ENCODE measurements at regions not wholly inside any gene's neighbourhood (a gene's known extent, or its start where the extent isn't known, plus 50 kb on each side); places are given as distances from the start of the nearest gene placed in this dataset.

DNA sequence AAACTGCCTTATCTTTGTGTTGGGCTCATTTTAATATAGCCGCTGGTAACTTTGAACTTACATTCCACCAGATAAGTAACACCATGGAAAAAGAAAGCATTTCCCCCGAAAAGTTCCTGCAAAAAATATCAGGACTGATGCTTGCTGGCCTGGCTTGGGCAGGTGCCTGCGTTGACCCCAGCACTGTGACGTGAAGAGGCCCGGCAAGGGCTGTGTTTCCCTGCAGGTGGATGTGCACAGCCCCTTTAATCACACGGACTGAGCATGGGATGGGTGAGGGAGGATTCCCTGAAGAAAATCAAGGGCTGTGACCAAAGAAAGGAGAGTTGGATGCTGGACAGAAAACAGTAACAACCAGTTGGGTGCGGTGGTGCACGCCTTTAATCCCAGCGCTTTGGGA, 138.2 kb downstream of the NSG2 start:
- H3K27ac ChIP-seq (ENCODE audit: low read length) = no peak overlapping the region
- no peaks in the 10 kb centered on the region for H3K9me3 ChIP-seq
- H3K36me3 ChIP-seq (ENCODE audit: control insufficient read depth in 2 of 2, extremely low read depth in 1 of 2, insufficient read depth in 1 of 2, low read length in 1 of 2) = no peaks in the 10 kb centered on the region
- ATAC-seq (replicated peaks in 1 of 4) = no peak
- ChIA-PET POLR2A (no interaction called here), CTCF (no interaction called here)
- Mint-ChIP-seq H3K4me3 (no peak overlapping the region), H3K36me3 (no peaks in the 10 kb centered on the region), H3K9me3 (no peaks in the 10 kb centered on the region), H3K4me1 (no peaks in the 10 kb centered on the region), H3K27ac (no peak overlapping the region), H3K27me3 (no peaks in the 10 kb centered on the region)
- 81% methylated on average over 5 of the region's 9 CpGs for WGBS (ENCODE audit: insufficient coverage)
- DNase-seq = no peak
- no peak overlapping the region for H3K4me3 ChIP-seq (ENCODE audit: control insufficient read depth in 1 of 2, extremely low read depth in 1 of 2, low read length in 1 of 2)
- peaks cover 0 to 3% of the 10 kb centered on the region in 2 experiments for H3K27me3 ChIP-seq (replicated peaks in 1 of 2; ENCODE audit: control insufficient read depth in 2 of 2, extremely low read depth in 1 of 2, insufficient read depth in 2 of 2, low read length in 1 of 2)
- H3K4me1 ChIP-seq (ENCODE audit: control insufficient read depth in 1 of 2, extremely low read depth in 1 of 2, insufficient read depth in 2 of 2, low read length in 2 of 2) = no peaks in the 10 kb centered on the region

DNA sequence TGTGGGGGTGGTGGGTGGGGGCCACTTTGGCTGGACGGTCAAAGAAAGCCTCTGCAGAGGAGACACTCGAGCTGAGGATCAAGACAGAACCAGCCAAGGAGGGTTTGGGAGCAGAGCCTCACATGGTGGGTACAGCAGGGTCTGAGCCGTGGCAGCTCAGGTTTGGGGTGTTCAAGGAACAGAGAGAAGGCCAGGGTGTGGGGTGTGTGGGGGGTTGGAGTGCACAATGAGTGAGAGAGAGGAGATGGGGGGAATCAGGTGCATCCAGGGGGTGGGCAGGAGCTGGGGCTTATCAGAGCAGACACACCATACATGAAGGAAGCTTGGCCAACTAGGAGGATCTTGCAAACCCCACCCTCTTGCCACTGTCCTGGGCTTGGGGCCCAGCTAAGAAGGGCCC, 140.0 kb downstream of the NSG2 start:
- no peak overlapping the region for H3K4me3 Mint-ChIP-seq
- DNase-seq (no peak), ATAC-seq (replicated peaks in 1 of 4) (no peak)
- Histone ChIP-seq H3K9me3 (no peaks in the 10 kb centered on the region), H3K27ac (ENCODE audit: low read length) (no peak overlapping the region), H3K4me1 (ENCODE audit: control insufficient read depth in 1 of 2, extremely low read depth in 1 of 2, insufficient read depth in 2 of 2, low read length in 2 of 2) (no peaks in the 10 kb centered on the region), H3K4me3 (ENCODE audit: control insufficient read depth in 1 of 2, extremely low read depth in 1 of 2, low read length in 1 of 2) (no peak overlapping the region), H3K36me3 (ENCODE audit: control insufficient read depth in 2 of 2, extremely low read depth in 1 of 2, insufficient read depth in 1 of 2, low read length in 1 of 2) (no peaks in the 10 kb centered on the region), H3K27me3 (replicated peaks in 1 of 2; ENCODE audit: control insufficient read depth in 2 of 2, extremely low read depth in 1 of 2, insufficient read depth in 2 of 2, low read length in 1 of 2) (peaks cover 0 to 7% of the 10 kb centered on the region in 2 experiments)
- 55% methylated on average over 3 of the region's 3 CpGs for WGBS (ENCODE audit: insufficient coverage)
- POLR2A ChIA-PET = no interaction called here
- CTCF ChIA-PET = no interaction called here
- no peaks in the 10 kb centered on the region for H3K4me1 Mint-ChIP-seq
- no peak overlapping the region for H3K27ac Mint-ChIP-seq
- H3K36me3 Mint-ChIP-seq = no peaks in the 10 kb centered on the region
- no peaks in the 10 kb centered on the region for H3K27me3 Mint-ChIP-seq
- H3K9me3 Mint-ChIP-seq = no peaks in the 10 kb centered on the region

DNA sequence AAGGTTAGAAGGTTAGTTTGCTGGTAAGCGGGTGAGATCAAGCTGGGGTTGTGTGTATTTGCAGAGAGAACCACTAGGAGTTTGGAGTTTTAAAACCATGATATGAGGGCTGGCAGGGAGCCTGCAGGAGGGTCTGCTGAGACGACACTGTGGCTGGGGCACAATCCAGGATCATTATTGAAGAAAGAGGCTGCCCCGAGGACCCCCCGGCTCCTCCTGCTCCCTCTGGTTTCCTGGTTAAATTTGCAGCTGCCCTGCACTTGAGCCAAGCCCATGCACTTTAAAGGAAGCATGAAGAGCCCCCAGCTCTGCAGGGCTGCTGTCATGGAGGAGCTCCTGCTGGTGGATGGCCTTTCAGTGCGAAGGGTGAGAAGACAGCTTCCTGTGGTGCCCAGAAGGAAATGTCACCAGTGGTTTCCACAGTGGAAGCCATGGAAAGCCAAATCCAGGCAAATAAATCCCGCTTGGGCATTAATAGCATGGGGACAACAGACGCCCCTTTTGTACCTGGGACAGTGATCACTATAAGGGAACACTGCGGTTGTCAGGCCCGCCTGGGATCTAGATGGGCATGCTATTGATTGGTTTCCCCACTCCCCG, 140.7 kb downstream of the NSG2 start:
- Mint-ChIP-seq H3K27me3 (no peaks in the 10 kb centered on the region), H3K9me3 (no peaks in the 10 kb centered on the region), H3K36me3 (no peaks in the 10 kb centered on the region), H3K4me1 (no peaks in the 10 kb centered on the region), H3K4me3 (no peak overlapping the region), H3K27ac (no peak overlapping the region)
- Histone ChIP-seq H3K4me1 (ENCODE audit: control insufficient read depth in 1 of 2, extremely low read depth in 1 of 2, insufficient read depth in 2 of 2, low read length in 2 of 2) (no peaks in the 10 kb centered on the region), H3K36me3 (ENCODE audit: control insufficient read depth in 2 of 2, extremely low read depth in 1 of 2, insufficient read depth in 1 of 2, low read length in 1 of 2) (no peaks in the 10 kb centered on the region), H3K27ac (ENCODE audit: low read length) (no peak overlapping the region), H3K27me3 (replicated peaks in 1 of 2; ENCODE audit: control insufficient read depth in 2 of 2, extremely low read depth in 1 of 2, insufficient read depth in 2 of 2, low read length in 1 of 2) (peaks cover 0 to 7% of the 10 kb centered on the region in 2 experiments), H3K4me3 (ENCODE audit: control insufficient read depth in 1 of 2, extremely low read depth in 1 of 2, low read length in 1 of 2) (no peak overlapping the region), H3K9me3 (no peaks in the 10 kb centered on the region)
- ChIA-PET CTCF (no interaction called here), POLR2A (no interaction called here)
- WGBS (ENCODE audit: insufficient coverage) = 83% methylated on average over 7 of the region's 10 CpGs
- no peak for DNase-seq
- ATAC-seq (replicated peaks in 1 of 4) = no peak

DNA sequence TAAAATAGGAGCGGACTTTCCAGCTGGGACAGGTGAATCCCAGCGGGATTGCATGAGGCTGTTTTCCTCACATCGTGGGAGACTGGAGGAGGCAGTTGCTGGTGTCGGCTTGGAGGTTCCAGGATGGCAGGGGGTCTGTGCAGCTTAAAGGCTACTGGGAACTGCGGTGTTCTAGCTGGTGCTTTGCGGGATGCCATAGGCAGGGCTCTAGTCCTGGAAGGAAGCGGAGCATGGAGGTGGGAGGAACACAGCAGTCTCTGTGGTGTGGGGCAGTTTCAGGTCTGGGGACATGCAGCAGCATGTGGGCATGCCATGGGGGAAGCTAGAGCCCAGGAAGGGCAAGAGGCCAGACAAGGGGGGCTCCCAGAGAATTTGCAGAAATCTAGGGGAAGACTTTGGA, 141.5 kb downstream of the NSG2 start:
- ATAC-seq (replicated peaks in 1 of 4) = no peak
- no peak for DNase-seq
- H3K27ac Mint-ChIP-seq = no peak overlapping the region
- Histone ChIP-seq H3K27ac (ENCODE audit: low read length) (no peak overlapping the region), H3K4me3 (ENCODE audit: control insufficient read depth in 1 of 2, extremely low read depth in 1 of 2, low read length in 1 of 2) (no peak overlapping the region), H3K4me1 (ENCODE audit: control insufficient read depth in 1 of 2, extremely low read depth in 1 of 2, insufficient read depth in 2 of 2, low read length in 2 of 2) (no peaks in the 10 kb centered on the region), H3K36me3 (ENCODE audit: control insufficient read depth in 2 of 2, extremely low read depth in 1 of 2, insufficient read depth in 1 of 2, low read length in 1 of 2) (no peaks in the 10 kb centered on the region), H3K27me3 (replicated peaks in 1 of 2; ENCODE audit: control insufficient read depth in 2 of 2, extremely low read depth in 1 of 2, insufficient read depth in 2 of 2, low read length in 1 of 2) (peaks cover 0 to 7% of the 10 kb centered on the region in 2 experiments), H3K9me3 (no peaks in the 10 kb centered on the region)
- CTCF ChIA-PET = no interaction called here
- peaks cover 0 to under 1% of the 10 kb centered on the region in 2 donors for H3K27me3 Mint-ChIP-seq
- no peaks in the 10 kb centered on the region for H3K9me3 Mint-ChIP-seq
- WGBS (ENCODE audit: insufficient coverage) = 74% methylated on average over 6 of the region's 7 CpGs
- H3K4me3 Mint-ChIP-seq = no peak overlapping the region
- H3K4me1 Mint-ChIP-seq = no peaks in the 10 kb centered on the region
- POLR2A ChIA-PET = no interaction called here
- no peaks in the 10 kb centered on the region for H3K36me3 Mint-ChIP-seq

DNA sequence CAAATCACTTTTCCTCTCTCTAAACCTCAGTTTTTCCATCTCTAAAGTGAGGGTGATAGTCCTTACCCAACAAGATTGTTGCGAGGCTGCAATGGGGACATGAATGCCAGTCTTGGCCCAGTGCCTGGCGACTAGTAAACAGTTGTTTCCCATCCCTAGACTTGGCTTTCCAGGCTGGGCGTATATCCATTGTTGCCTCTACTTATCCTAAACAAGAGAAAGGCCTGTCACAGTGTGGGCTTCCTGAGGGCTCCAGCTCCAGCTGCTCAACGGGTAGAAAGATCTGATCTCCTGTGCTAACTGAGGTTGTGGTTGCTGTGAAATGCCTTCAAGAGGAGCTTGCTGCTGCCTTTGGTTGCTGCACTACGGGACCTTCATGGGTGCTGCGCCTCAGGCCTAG, 142.0 kb downstream of the NSG2 start:
- no peak for DNase-seq
- Mint-ChIP-seq H3K27ac (no peak overlapping the region), H3K27me3 (peaks cover 0 to 1% of the 10 kb centered on the region in 2 donors), H3K4me1 (no peaks in the 10 kb centered on the region), H3K36me3 (no peaks in the 10 kb centered on the region), H3K9me3 (no peaks in the 10 kb centered on the region), H3K4me3 (no peak overlapping the region)
- Histone ChIP-seq H3K4me1 (ENCODE audit: control insufficient read depth in 1 of 2, extremely low read depth in 1 of 2, insufficient read depth in 2 of 2, low read length in 2 of 2) (no peaks in the 10 kb centered on the region), H3K4me3 (ENCODE audit: control insufficient read depth in 1 of 2, extremely low read depth in 1 of 2, low read length in 1 of 2) (no peak overlapping the region), H3K9me3 (no peaks in the 10 kb centered on the region), H3K27me3 (replicated peaks in 1 of 2; ENCODE audit: control insufficient read depth in 2 of 2, extremely low read depth in 1 of 2, insufficient read depth in 2 of 2, low read length in 1 of 2) (peaks cover 0 to 7% of the 10 kb centered on the region in 2 experiments), H3K36me3 (ENCODE audit: control insufficient read depth in 2 of 2, extremely low read depth in 1 of 2, insufficient read depth in 1 of 2, low read length in 1 of 2) (no peaks in the 10 kb centered on the region), H3K27ac (ENCODE audit: low read length) (no peak overlapping the region)
- WGBS (ENCODE audit: insufficient coverage) = 83% methylated on average over 4 of the region's 6 CpGs
- ATAC-seq (replicated peaks in 1 of 4) = no peak
- ChIA-PET CTCF (no interaction called here), POLR2A (no interaction called here)

DNA sequence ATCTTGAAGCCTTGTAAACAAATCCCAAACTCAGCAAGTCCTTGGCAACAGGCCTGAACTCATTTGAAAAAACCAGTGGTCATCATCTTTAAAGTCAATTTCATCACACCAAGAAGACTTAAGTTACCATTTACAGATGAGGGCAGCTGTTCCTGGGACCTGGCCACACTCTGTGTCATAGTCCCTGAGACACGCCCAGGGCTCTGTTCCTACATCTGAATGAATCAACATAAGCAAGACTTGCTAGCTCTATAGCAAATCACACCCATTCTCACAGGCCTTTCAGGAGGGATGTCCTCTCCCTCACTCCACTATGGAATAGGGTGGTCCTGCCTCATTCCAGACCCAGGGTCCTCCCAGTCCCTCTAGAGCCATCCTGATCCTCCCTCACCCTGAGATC, 142.8 kb downstream of the NSG2 start:
- no peaks in the 10 kb centered on the region for H3K36me3 ChIP-seq (ENCODE audit: control insufficient read depth in 2 of 2, extremely low read depth in 1 of 2, insufficient read depth in 1 of 2, low read length in 1 of 2)
- WGBS (ENCODE audit: insufficient coverage) = no CpG with 5 or more reads among the region's 1 CpG

More for the DNA sequence above, 142.8 kb downstream of the NSG2 start:
- Mint-ChIP-seq H3K27ac (no peak overlapping the region), H3K27me3 (peaks cover under 1 to 1% of the 10 kb centered on the region in 2 donors), H3K9me3 (no peaks in the 10 kb centered on the region), H3K36me3 (no peaks in the 10 kb centered on the region), H3K4me3 (no peak overlapping the region), H3K4me1 (no peaks in the 10 kb centered on the region)
- POLR2A ChIA-PET = no interaction called here
- Histone ChIP-seq H3K4me3 (ENCODE audit: control insufficient read depth in 1 of 2, extremely low read depth in 1 of 2, low read length in 1 of 2) (no peak overlapping the region), H3K4me1 (ENCODE audit: control insufficient read depth in 1 of 2, extremely low read depth in 1 of 2, insufficient read depth in 2 of 2, low read length in 2 of 2) (no peaks in the 10 kb centered on the region), H3K27ac (ENCODE audit: low read length) (no peak overlapping the region), H3K27me3 (replicated peaks in 1 of 2; ENCODE audit: control insufficient read depth in 2 of 2, extremely low read depth in 1 of 2, insufficient read depth in 2 of 2, low read length in 1 of 2) (peaks cover 0 to 7% of the 10 kb centered on the region in 2 experiments), H3K9me3 (no peaks in the 10 kb centered on the region)
- DNase-seq (no peak), ATAC-seq (replicated peaks in 1 of 4) (no peak)
- CTCF ChIA-PET = no interaction called here

Measured in T-cell (primary cell).